SK-N-SH (cell line): ENCODE measurements at regions not wholly inside any gene's neighbourhood (a gene's known extent, or its start where the extent isn't known, plus 50 kb on each side); places are given as distances from the start of the nearest gene placed in this dataset.

ENCODE experiments used
- CTCF ChIA-PET: fragments of 300-600, 350-600 bp; formaldehyde crosslinking; extraction: SDS; loops from one replicate; lab custom pipeline; 2021; lab: Yijun Ruan, JAX
- POLR2A ChIA-PET: fragments of 350-600 bp; sonication (Branson Sonifier 250); formaldehyde crosslinking; extraction: SDS; loops from one replicate; lab custom pipeline; 2020; ENCODE audit warnings: antibody characterized with exemption, inconsistent platforms; lab: Yijun Ruan, JAX
- DNase-seq: peaks from one replicate; pipeline ENCODE4 v3.0.0; 2012
- H2AFZ ChIP-seq: fragments of 200-600 bp; sonication (generic); 2 replicates; pipeline ENCODE4 v1.8.1; 2016; ENCODE audit warnings: antibody characterized with exemption, mild to moderate bottlenecking, low read depth
- H3F3A ChIP-seq: fragments of 200-600 bp; sonication (generic); replicated peaks from 2 replicates; pipeline ENCODE3; 2016; ENCODE audit warnings: antibody characterized with exemption, mild to moderate bottlenecking; ENCODE audit not compliant: insufficient read depth
- H3K27ac ChIP-seq, 2 experiments: fragments of 200-500 bp in 1 of 2; fragments of 200-600 bp in 1 of 2; sonication (Bioruptor generic) in 1 of 2; sonication (generic), shearing (Covaris generic) in 1 of 2; 2 replicates each; pipeline versions ENCODE4 v1.5.1 to v1.6.1; 2014 to 2016; ENCODE audit warnings: low read depth in 2 of 2, inconsistent platforms in 1 of 2, low read length in 1 of 2, mild to moderate bottlenecking in 1 of 2, mixed read lengths in 1 of 2
- H3K27me3 ChIP-seq: fragments of 200-600 bp; sonication (generic), shearing (Covaris generic); 2 replicates; pipeline ENCODE4 v1.6.1; 2016; ENCODE audit warnings: mixed run types; ENCODE audit not compliant: insufficient read depth
- H3K36me3 ChIP-seq, 2 experiments: fragments of 200-500 bp in 1 of 2; fragments of 200-600 bp in 1 of 2; sonication (Bioruptor generic) in 1 of 2; sonication (generic) in 1 of 2; replicated peaks in 1 of 2; 2 replicates each; pipeline versions ENCODE3 to v1.5.1; 2014 to 2016; ENCODE audit warnings: low read length in 1 of 2, mild to moderate bottlenecking in 1 of 2; ENCODE audit not compliant: insufficient read depth in 2 of 2, control insufficient read depth in 1 of 2
- H3K4me1 ChIP-seq, 2 experiments: fragments of 200-500 bp in 1 of 2; fragments of 200-600 bp in 1 of 2; sonication (Bioruptor generic) in 1 of 2; sonication (generic), shearing (Covaris generic) in 1 of 2; 2 replicates each; pipeline versions ENCODE4 v1.5.1 to v1.6.1; 2014 to 2016; ENCODE audit warnings: low read depth in 1 of 2, low read length in 1 of 2, mixed run types in 1 of 2; ENCODE audit not compliant: insufficient read depth in 2 of 2, control insufficient read depth in 1 of 2
- H3K4me2 ChIP-seq: fragments of 200-600 bp; sonication (generic), shearing (Covaris generic); 2 replicates; pipeline ENCODE4 v1.6.1; 2017; ENCODE audit warnings: mixed run types
- H3K4me3 ChIP-seq, 2 experiments: fragments of 200-500 bp in 1 of 2; fragments of 200-600 bp in 1 of 2; sonication (Bioruptor generic) in 1 of 2; sonication (generic), shearing (Covaris generic) in 1 of 2; 2 replicates each; pipeline versions ENCODE4 v1.5.1 to v1.8.1; 2014 to 2016; ENCODE audit warnings: low read depth in 2 of 2, inconsistent platforms in 1 of 2, low read length in 1 of 2, mild to moderate bottlenecking in 1 of 2, mixed read lengths in 1 of 2, moderate library complexity in 1 of 2
- H3K79me2 ChIP-seq: fragments of 200-600 bp; sonication (generic); 2 replicates; pipeline ENCODE4 v1.8.1; 2017; ENCODE audit warnings: mild to moderate bottlenecking; ENCODE audit not compliant: insufficient read depth
- H3K9ac ChIP-seq: fragments of 200-600 bp; sonication (generic); 2 replicates; pipeline ENCODE4 v1.6.1; 2017; ENCODE audit warnings: mixed run types
- H3K9me2 ChIP-seq: fragments of 200-600 bp; sonication (generic); 2 replicates; pipeline ENCODE4 v1.6.1; 2017; ENCODE audit warnings: mixed run types
- H3K9me3 ChIP-seq: fragments of 200-600 bp; sonication (generic); 2 replicates; pipeline ENCODE4 v1.6.1; 2017; ENCODE audit warnings: mixed run types, mild to moderate bottlenecking, moderate library complexity
- H4K20me1 ChIP-seq: fragments of 200-600 bp; sonication (generic); 2 replicates; pipeline ENCODE4 v1.6.1; 2017; ENCODE audit warnings: mild to moderate bottlenecking, mixed run types; ENCODE audit not compliant: insufficient read depth
- CHD2 ChIP-seq: fragments of 150-350 bp; IDR thresholded peaks from 2 replicates; pipeline ENCODE4 v1.6.1; 2018; ENCODE audit warnings: low read length; ENCODE audit not compliant: partially characterized antibody
- ELF1 ChIP-seq: IDR thresholded peaks from 2 replicates; pipeline ENCODE4 v1.4.0; 2012
- EZH2phosphoT487 ChIP-seq: fragments of 200-600 bp; sonication (generic); IDR thresholded peaks from 2 replicates; pipeline ENCODE4 v1.6.1; 2017; ENCODE audit warnings: low read depth, mixed run types, mild to moderate bottlenecking, antibody characterized with exemption, moderate library complexity, borderline replicate concordance
- FOSL2 ChIP-seq: IDR thresholded peaks from 2 replicates; pipeline ENCODE4 v1.4.0; 2012; ENCODE audit warnings: low read depth, mild to moderate bottlenecking, moderate library complexity, borderline replicate concordance
- FOXM1 ChIP-seq: IDR thresholded peaks from 2 replicates; pipeline ENCODE4 v1.4.0; 2012; ENCODE audit warnings: low read depth, mild to moderate bottlenecking
- NFIC ChIP-seq: IDR thresholded peaks from 2 replicates; pipeline ENCODE4 v1.4.0; 2012; ENCODE audit warnings: borderline replicate concordance
- PBX3 ChIP-seq: IDR thresholded peaks from 2 replicates; pipeline ENCODE4; 2012
- POLR2AphosphoS5 ChIP-seq: IDR thresholded peaks from 2 replicates; pipeline ENCODE4 v1.6.1; 2012; ENCODE audit warnings: low read depth, low read length
- RAD21 ChIP-seq: IDR thresholded peaks from 2 replicates; pipeline ENCODE4 v1.6.1; 2012; ENCODE audit warnings: mild to moderate bottlenecking, low read length
- RCOR1 ChIP-seq: fragments of 150-350 bp; IDR thresholded peaks from 2 replicates; pipeline ENCODE4 v1.6.1; 2017; ENCODE audit warnings: antibody characterized with exemption, low read length
- SIN3A ChIP-seq: IDR thresholded peaks from 2 replicates; pipeline ENCODE4 v1.6.1; 2012; ENCODE audit warnings: low read depth, mild to moderate bottlenecking, low read length, moderate library complexity, borderline replicate concordance
- TCF12 ChIP-seq: IDR thresholded peaks from 2 replicates; pipeline ENCODE4 v1.4.0; 2012
- ZBTB33 ChIP-seq: IDR thresholded peaks from 2 replicates; pipeline ENCODE4 v1.4.0; 2012; ENCODE audit warnings: low read depth, borderline replicate concordance
- WGBS: methylation state at CpG from one replicate; pipeline ENCODE4 v1.1.6; 2017; ENCODE audit warnings: low lambda C conversion rate; 5-methylcytosine and 5-hydroxymethylcytosine counted together
- TF ChIP-seq, protein P1 (sequence below): fragments of 150-350 bp; IDR thresholded peaks from 2 replicates; pipeline ENCODE4 v1.6.1; 2016; ENCODE audit warnings: mild to moderate bottlenecking, low read depth, low read length
- TF ChIP-seq, protein P2 (sequence below): fragments of 200-600 bp; sonication (generic); IDR thresholded peaks from 2 replicates; pipeline ENCODE4 v1.6.1; 2017; ENCODE audit warnings: antibody characterized with exemption, mild to moderate bottlenecking, moderate library complexity
- TF ChIP-seq, protein P3 (sequence below): IDR thresholded peaks from 2 replicates; pipeline ENCODE4 v1.4.0; 2012; ENCODE audit warnings: low read depth, borderline replicate concordance

GRCh38 chr5:17808566-17808965, 174.3 kb downstream of the TAF11L14 start:
- CTCF ChIA-PET: no interaction called here
- WGBS: 61% methylated on average over 2 of the region's 2 CpGs

GRCh38 chr5:17810734-17811133, 176.5 kb downstream of the TAF11L14 start:
- ChIA-PET POLR2A (no interaction called here), CTCF (no interaction called here)
- TF ChIP-seq SIN3A (no peak), NFIC (no peak), FOSL2 (no peak), CHD2 (no peak), RAD21 (no peak), ELF1 (no peak), RCOR1 (no peak)
- TF ChIP-seq, protein P1, sequence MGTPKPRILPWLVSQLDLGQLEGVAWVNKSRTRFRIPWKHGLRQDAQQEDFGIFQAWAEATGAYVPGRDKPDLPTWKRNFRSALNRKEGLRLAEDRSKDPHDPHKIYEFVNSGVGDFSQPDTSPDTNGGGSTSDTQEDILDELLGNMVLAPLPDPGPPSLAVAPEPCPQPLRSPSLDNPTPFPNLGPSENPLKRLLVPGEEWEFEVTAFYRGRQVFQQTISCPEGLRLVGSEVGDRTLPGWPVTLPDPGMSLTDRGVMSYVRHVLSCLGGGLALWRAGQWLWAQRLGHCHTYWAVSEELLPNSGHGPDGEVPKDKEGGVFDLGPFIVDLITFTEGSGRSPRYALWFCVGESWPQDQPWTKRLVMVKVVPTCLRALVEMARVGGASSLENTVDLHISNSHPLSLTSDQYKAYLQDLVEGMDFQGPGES: no peak
- Histone ChIP-seq H3K4me1 (no peaks in the 10 kb centered on the region), H3K27ac (no peak overlapping the region), H3K9me3 (no peaks in the 10 kb centered on the region), H3K4me3 (no peak overlapping the region), H3K79me2 (no peaks in the 10 kb centered on the region), H3F3A (no peaks in the 10 kb centered on the region), H3K4me2 (no peak overlapping the region), H3K27me3 (no peaks in the 10 kb centered on the region), H3K9ac (no peak overlapping the region), H3K36me3 (no peaks in the 10 kb centered on the region), H2AFZ (no peak overlapping the region), H3K9me2 (no peaks in the 10 kb centered on the region), H4K20me1 (no peaks in the 10 kb centered on the region)
- DNase-seq: no peak
- 58% methylated on average over 1 of the region's 1 CpG for WGBS

More at GRCh38 chr5:17808566-17808965, 174.3 kb downstream of the TAF11L14 start:
- Histone ChIP-seq H3K4me3 (no peak overlapping the region), H3K27me3 (no peaks in the 10 kb centered on the region), H3K27ac (no peak overlapping the region), H3K4me2 (no peak overlapping the region), H2AFZ (no peak overlapping the region), H3K9ac (no peak overlapping the region), H3K9me3 (no peaks in the 10 kb centered on the region), H3K36me3 (no peaks in the 10 kb centered on the region), H3K79me2 (no peaks in the 10 kb centered on the region), H4K20me1 (no peaks in the 10 kb centered on the region), H3K4me1 (no peaks in the 10 kb centered on the region; a peak in 1 of 4 replicates), H3F3A (no peaks in the 10 kb centered on the region), H3K9me2 (no peaks in the 10 kb centered on the region)
- TF ChIP-seq FOXM1: no peak
- POLR2A ChIA-PET: no interaction called here
- no peak for DNase-seq

GRCh38 chr5:17813214-17813613, 179.0 kb downstream of the TAF11L14 start:
- WGBS: 44% methylated on average over 5 of the region's 5 CpGs
- H3K9me2 ChIP-seq: no peaks in the 10 kb centered on the region
- no peaks in the 10 kb centered on the region for H3K27me3 ChIP-seq
- no peak overlapping the region for H3K9ac ChIP-seq
- POLR2A ChIA-PET: no interaction called here
- no peaks in the 10 kb centered on the region for H4K20me1 ChIP-seq
- H3K4me2 ChIP-seq: no peak overlapping the region
- H2AFZ ChIP-seq: no peak overlapping the region
- no peaks in the 10 kb centered on the region for H3K36me3 ChIP-seq
- DNase-seq: no peak
- no peak overlapping the region for H3K27ac ChIP-seq
- H3K4me1 ChIP-seq: no peaks in the 10 kb centered on the region
- no peaks in the 10 kb centered on the region for H3K9me3 ChIP-seq
- H3K4me3 ChIP-seq: no peak overlapping the region
- no peaks in the 10 kb centered on the region for H3K79me2 ChIP-seq
- CTCF ChIA-PET: no interaction called here
- H3F3A ChIP-seq: no peaks in the 10 kb centered on the region
- no peak for TF ChIP-seq POLR2AphosphoS5
- TF ChIP-seq PBX3: no peak
- no peak for TF ChIP-seq EZH2phosphoT487
- no peak for TF ChIP-seq SIN3A
- TF ChIP-seq, protein P2, sequence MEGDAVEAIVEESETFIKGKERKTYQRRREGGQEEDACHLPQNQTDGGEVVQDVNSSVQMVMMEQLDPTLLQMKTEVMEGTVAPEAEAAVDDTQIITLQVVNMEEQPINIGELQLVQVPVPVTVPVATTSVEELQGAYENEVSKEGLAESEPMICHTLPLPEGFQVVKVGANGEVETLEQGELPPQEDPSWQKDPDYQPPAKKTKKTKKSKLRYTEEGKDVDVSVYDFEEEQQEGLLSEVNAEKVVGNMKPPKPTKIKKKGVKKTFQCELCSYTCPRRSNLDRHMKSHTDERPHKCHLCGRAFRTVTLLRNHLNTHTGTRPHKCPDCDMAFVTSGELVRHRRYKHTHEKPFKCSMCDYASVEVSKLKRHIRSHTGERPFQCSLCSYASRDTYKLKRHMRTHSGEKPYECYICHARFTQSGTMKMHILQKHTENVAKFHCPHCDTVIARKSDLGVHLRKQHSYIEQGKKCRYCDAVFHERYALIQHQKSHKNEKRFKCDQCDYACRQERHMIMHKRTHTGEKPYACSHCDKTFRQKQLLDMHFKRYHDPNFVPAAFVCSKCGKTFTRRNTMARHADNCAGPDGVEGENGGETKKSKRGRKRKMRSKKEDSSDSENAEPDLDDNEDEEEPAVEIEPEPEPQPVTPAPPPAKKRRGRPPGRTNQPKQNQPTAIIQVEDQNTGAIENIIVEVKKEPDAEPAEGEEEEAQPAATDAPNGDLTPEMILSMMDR: no peak
- TF ChIP-seq TCF12: no peak
- TF ChIP-seq, protein P3, sequence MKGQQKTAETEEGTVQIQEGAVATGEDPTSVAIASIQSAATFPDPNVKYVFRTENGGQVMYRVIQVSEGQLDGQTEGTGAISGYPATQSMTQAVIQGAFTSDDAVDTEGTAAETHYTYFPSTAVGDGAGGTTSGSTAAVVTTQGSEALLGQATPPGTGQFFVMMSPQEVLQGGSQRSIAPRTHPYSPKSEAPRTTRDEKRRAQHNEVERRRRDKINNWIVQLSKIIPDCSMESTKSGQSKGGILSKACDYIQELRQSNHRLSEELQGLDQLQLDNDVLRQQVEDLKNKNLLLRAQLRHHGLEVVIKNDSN: no peak
- TF ChIP-seq ZBTB33: no peak
